ENCODE measurements at regions not wholly inside any gene's neighbourhood (a gene's known extent, or its start where the extent isn't known, plus 50 kb on each side); places are given as distances from the start of the nearest gene placed in this dataset.

- ATAC-seq (no peak), DNase-seq (no peak)
Observed at GRCh38 chr10:78320506-78320905, 286.8 kb downstream of the RPS24 start.

- no peak for ATAC-seq
- DNase-seq: no peak
Observed at GRCh38 chr10:78321000-78321399, 287.3 kb downstream of the RPS24 start.

- no peak for DNase-seq
- no peak for ATAC-seq
Observed at GRCh38 chr10:78321500-78321899, 287.8 kb downstream of the RPS24 start.

- no peak for DNase-seq
- no peak for ATAC-seq
Observed at GRCh38 chr10:78326372-78326771, 292.7 kb downstream of the RPS24 start.

GRCh38 chr10:78327778-78328591, 294.3 kb downstream of the RPS24 start:
- ATAC-seq (no peak), DNase-seq (no peak)

- no peak for ATAC-seq
Observed at GRCh38 chr10:78328592-78329404, 295.1 kb downstream of the RPS24 start.

GRCh38 chr10:78330884-78331283, 297.2 kb downstream of the RPS24 start:
- no peak for ATAC-seq

More at GRCh38 chr10:78328592-78329404, 295.1 kb downstream of the RPS24 start:
- DNase-seq: no peak

GRCh38 chr10:78331391-78331922, 297.8 kb downstream of the RPS24 start:
- ATAC-seq: no peak
- DNase-seq: no peak

More at GRCh38 chr10:78330884-78331283, 297.2 kb downstream of the RPS24 start:
- no peak for DNase-seq

GRCh38 chr10:78332012-78332411, 298.3 kb downstream of the RPS24 start:
- DNase-seq: no peak
- no peak for ATAC-seq

GRCh38 chr10:78332657-78333056, 299.0 kb downstream of the RPS24 start:
- DNase-seq (no peak), ATAC-seq (no peak)

- no peak for ATAC-seq
- no peak for DNase-seq
Observed at GRCh38 chr10:78333362-78334143, 299.9 kb downstream of the RPS24 start.

- ATAC-seq (no peak), DNase-seq (no peak)
Observed at GRCh38 chr10:78335371-78335690, 301.7 kb downstream of the RPS24 start.

GRCh38 chr10:78335691-78336401, 302.2 kb downstream of the RPS24 start:
- DNase-seq (no peak), ATAC-seq (no peak)

- ATAC-seq (no peak), DNase-seq (no peak)
Observed at GRCh38 chr10:78336402-78336791, 302.7 kb downstream of the RPS24 start.

- ATAC-seq: no peak
- DNase-seq: no peak
Observed at GRCh38 chr10:78337016-78337415, 303.4 kb downstream of the RPS24 start.

- ATAC-seq (no peak), DNase-seq (no peak)
Observed at GRCh38 chr10:78337646-78338391, 304.2 kb downstream of the RPS24 start.

- no peak for ATAC-seq
- DNase-seq: no peak
Observed at GRCh38 chr10:78338717-78339116, 305.1 kb downstream of the RPS24 start.

- DNase-seq (no peak), ATAC-seq (no peak)
Observed at GRCh38 chr10:78339251-78339650, 305.6 kb downstream of the RPS24 start.

- ATAC-seq: no peak
- no peak for DNase-seq
Observed at GRCh38 chr10:78341953-78342614, 308.4 kb downstream of the RPS24 start.
